ENCODE measurements at regions not wholly inside any gene's neighbourhood (a gene's known extent, or its start where the extent isn't known, plus 50 kb on each side); places are given as distances from the start of the nearest gene placed in this dataset.

- H3K4me1 Mint-ChIP-seq (ENCODE audit: low read depth, unreplicated experiment) = peaks cover 8% of the 10 kb centered on the region
- intact Hi-C loops (cut with micrococcal nuclease; ENCODE audit: unreplicated experiment) = no loop called here
- TF ChIP-seq, protein P1, sequence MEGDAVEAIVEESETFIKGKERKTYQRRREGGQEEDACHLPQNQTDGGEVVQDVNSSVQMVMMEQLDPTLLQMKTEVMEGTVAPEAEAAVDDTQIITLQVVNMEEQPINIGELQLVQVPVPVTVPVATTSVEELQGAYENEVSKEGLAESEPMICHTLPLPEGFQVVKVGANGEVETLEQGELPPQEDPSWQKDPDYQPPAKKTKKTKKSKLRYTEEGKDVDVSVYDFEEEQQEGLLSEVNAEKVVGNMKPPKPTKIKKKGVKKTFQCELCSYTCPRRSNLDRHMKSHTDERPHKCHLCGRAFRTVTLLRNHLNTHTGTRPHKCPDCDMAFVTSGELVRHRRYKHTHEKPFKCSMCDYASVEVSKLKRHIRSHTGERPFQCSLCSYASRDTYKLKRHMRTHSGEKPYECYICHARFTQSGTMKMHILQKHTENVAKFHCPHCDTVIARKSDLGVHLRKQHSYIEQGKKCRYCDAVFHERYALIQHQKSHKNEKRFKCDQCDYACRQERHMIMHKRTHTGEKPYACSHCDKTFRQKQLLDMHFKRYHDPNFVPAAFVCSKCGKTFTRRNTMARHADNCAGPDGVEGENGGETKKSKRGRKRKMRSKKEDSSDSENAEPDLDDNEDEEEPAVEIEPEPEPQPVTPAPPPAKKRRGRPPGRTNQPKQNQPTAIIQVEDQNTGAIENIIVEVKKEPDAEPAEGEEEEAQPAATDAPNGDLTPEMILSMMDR (IDR thresholded peaks at IDR 0.05; ENCODE audit: unreplicated experiment) = no peak
- H3K9me3 Mint-ChIP-seq (ENCODE audit: low read depth, unreplicated experiment) = no peaks in the 10 kb centered on the region
- no peak overlapping the region for H3K27ac Mint-ChIP-seq (ENCODE audit: unreplicated experiment)
- BruUV-seq (replicated peaks) = no TSS peak
- no peak overlapping the region for H3K4me3 Mint-ChIP-seq (ENCODE audit: low read depth, unreplicated experiment)
- DNase-seq = no peak
- no peaks in the 10 kb centered on the region for H3K36me3 Mint-ChIP-seq (ENCODE audit: insufficient read depth, unreplicated experiment)
- CTCF ChIA-PET = no interaction called here
- H3K27me3 Mint-ChIP-seq (ENCODE audit: unreplicated experiment) = no peaks in the 10 kb centered on the region
Measured at GRCh38 chr1:79380078-79380477, 373.5 kb upstream of the ADGRL4 start.

DNA sequence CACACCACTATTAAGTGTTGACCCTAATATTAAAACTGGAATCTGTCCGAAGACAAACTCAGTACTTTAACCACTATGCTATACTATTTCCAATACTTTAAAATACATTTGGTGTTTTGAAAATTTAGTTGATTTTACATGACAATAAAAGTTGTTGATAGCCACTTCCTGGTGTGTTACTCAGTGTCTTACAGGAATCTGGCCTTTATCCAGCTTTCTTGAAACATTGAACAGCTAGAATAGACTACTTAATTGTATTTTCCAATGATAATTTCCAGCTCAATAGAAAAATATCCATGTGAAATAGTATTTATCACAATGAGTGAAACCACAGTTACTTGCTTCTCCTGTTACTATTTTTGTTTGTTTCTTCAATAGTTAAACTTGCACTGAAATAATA, 369.6 kb upstream of the ADGRL4 start:
- BruUV-seq (replicated peaks) = no TSS peak
- Mint-ChIP-seq H3K36me3 (ENCODE audit: insufficient read depth, unreplicated experiment) (no peaks in the 10 kb centered on the region), H3K4me3 (ENCODE audit: low read depth, unreplicated experiment) (no peak overlapping the region), H3K9me3 (ENCODE audit: low read depth, unreplicated experiment) (no peaks in the 10 kb centered on the region), H3K4me1 (ENCODE audit: low read depth, unreplicated experiment) (peaks cover 8% of the 10 kb centered on the region), H3K27ac (ENCODE audit: unreplicated experiment) (peak overlapping the region; percentile 5), H3K27me3 (ENCODE audit: unreplicated experiment) (no peaks in the 10 kb centered on the region)
- intact Hi-C loops (cut with micrococcal nuclease; ENCODE audit: unreplicated experiment) = no loop called here
- TF ChIP-seq, protein P1 (IDR thresholded peaks at IDR 0.05; ENCODE audit: unreplicated experiment) = no peak
- CTCF ChIA-PET = no interaction called here
- no peak for DNase-seq

DNA sequence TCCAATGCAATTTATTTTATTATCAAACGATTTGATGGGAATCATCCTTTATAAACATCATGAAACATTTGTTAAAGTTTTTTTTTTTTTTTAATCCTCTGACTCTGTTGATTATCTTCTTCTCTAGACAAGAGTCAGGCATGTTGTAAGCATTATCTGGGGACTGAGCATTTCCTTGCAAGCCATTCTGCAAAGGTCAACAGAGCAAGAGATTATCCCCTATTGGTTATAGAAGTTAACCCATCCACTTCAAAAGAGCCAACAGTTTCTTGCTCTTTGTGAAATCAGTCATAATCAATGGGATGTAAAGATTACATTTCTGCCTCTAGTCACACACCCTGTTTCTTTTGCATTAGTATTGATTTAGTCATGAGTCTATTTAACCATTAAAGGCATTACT, 368.8 kb upstream of the ADGRL4 start:
- Mint-ChIP-seq H3K27ac (ENCODE audit: unreplicated experiment) (no peak overlapping the region), H3K36me3 (ENCODE audit: insufficient read depth, unreplicated experiment) (no peaks in the 10 kb centered on the region), H3K4me1 (ENCODE audit: low read depth, unreplicated experiment) (peaks cover 8% of the 10 kb centered on the region), H3K4me3 (ENCODE audit: low read depth, unreplicated experiment) (no peak overlapping the region), H3K27me3 (ENCODE audit: unreplicated experiment) (no peaks in the 10 kb centered on the region), H3K9me3 (ENCODE audit: low read depth, unreplicated experiment) (no peaks in the 10 kb centered on the region)
- CTCF ChIA-PET = no interaction called here
- no TSS peak for BruUV-seq (replicated peaks)
- TF ChIP-seq, protein P1 (IDR thresholded peaks at IDR 0.05; ENCODE audit: unreplicated experiment) = no peak
- intact Hi-C loops (cut with micrococcal nuclease; ENCODE audit: unreplicated experiment) = no loop called here
- DNase-seq = no peak

- intact Hi-C loops (cut with micrococcal nuclease; ENCODE audit: unreplicated experiment) = no loop called here
- Mint-ChIP-seq H3K9me3 (ENCODE audit: low read depth, unreplicated experiment) (no peaks in the 10 kb centered on the region), H3K36me3 (ENCODE audit: insufficient read depth, unreplicated experiment) (no peaks in the 10 kb centered on the region), H3K27ac (ENCODE audit: unreplicated experiment) (no peak overlapping the region), H3K4me1 (ENCODE audit: low read depth, unreplicated experiment) (peaks cover 8% of the 10 kb centered on the region), H3K4me3 (ENCODE audit: low read depth, unreplicated experiment) (no peak overlapping the region), H3K27me3 (ENCODE audit: unreplicated experiment) (no peaks in the 10 kb centered on the region)
- TF ChIP-seq, protein P1 (IDR thresholded peaks at IDR 0.05; ENCODE audit: unreplicated experiment) = no peak
- BruUV-seq (replicated peaks) = no TSS peak
- CTCF ChIA-PET = interaction anchor here (0.6 kb wide), 1 partner anchor 11 kb away, joined by 3 read pairs; no protein-coding TSS in a partner anchor
- DNase-seq = no peak
Measured at GRCh38 chr1:79374397-79374796, 367.9 kb upstream of the ADGRL4 start.
